ENCODE measurements at regions not wholly inside any gene's neighbourhood (a gene's known extent, or its start where the extent isn't known, plus 50 kb on each side); places are given as distances from the start of the nearest gene placed in this dataset.

DNA sequence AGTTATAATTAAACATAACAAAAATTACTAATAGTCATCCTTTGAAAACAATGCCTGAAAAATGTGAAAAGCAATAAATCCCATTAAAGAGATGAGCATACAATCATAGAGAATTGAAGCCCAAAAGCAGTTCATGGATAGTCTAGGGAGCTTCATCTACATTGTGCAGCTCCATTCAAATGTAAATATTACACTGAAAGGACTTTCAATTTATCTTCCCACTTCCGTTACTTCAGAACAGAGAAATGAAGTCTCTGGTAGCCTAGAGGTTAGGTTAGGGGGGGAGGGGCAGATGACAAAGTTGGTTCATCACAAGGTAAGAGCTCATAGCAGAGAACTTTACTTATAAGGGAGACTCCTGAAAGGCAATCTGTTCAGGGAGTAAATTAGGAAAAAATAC lies 126.6 kb upstream of the RGPD4 start:
- TF ChIP-seq CTCF (conservative IDR thresholded peaks at IDR 0.05; ENCODE audit: low read depth in 2 of 2) (no peak), POLR2AphosphoS5 (IDR thresholded peaks at IDR 0.05; ENCODE audit: low read depth) (no peak), ZNF114 (CRISPR knock-in tag; IDR thresholded peaks at IDR 0.05) (no peak), EZH2phosphoT487 (IDR thresholded peaks at IDR 0.05; ENCODE audit: unreplicated experiment) (no peak), CREB1 (CRISPR knock-in tag; IDR thresholded peaks at IDR 0.05; ENCODE audit: low read depth) (no peak), EZH2 (IDR thresholded peaks at IDR 0.05; ENCODE audit: low read depth, unreplicated experiment) (no peak), STAT1 (IDR thresholded peaks at IDR 0.05; ENCODE audit: unreplicated experiment) (no peak), NANOG (IDR thresholded peaks at IDR 0.05; ENCODE audit: borderline replicate concordance) (no peak), JUNB (IDR thresholded peaks at IDR 0.05; ENCODE audit: unreplicated experiment) (no peak), ZNF331 (CRISPR knock-in tag; IDR thresholded peaks at IDR 0.05; ENCODE audit: low read depth) (no peak), ZNF462 (CRISPR knock-in tag; IDR thresholded peaks at IDR 0.05) (no peak)
- TF ChIP-seq, protein P1, sequence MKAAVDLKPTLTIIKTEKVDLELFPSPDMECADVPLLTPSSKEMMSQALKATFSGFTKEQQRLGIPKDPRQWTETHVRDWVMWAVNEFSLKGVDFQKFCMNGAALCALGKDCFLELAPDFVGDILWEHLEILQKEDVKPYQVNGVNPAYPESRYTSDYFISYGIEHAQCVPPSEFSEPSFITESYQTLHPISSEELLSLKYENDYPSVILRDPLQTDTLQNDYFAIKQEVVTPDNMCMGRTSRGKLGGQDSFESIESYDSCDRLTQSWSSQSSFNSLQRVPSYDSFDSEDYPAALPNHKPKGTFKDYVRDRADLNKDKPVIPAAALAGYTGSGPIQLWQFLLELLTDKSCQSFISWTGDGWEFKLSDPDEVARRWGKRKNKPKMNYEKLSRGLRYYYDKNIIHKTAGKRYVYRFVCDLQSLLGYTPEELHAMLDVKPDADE (IDR thresholded peaks at IDR 0.05), result no peak
- TF ChIP-seq, protein P2, sequence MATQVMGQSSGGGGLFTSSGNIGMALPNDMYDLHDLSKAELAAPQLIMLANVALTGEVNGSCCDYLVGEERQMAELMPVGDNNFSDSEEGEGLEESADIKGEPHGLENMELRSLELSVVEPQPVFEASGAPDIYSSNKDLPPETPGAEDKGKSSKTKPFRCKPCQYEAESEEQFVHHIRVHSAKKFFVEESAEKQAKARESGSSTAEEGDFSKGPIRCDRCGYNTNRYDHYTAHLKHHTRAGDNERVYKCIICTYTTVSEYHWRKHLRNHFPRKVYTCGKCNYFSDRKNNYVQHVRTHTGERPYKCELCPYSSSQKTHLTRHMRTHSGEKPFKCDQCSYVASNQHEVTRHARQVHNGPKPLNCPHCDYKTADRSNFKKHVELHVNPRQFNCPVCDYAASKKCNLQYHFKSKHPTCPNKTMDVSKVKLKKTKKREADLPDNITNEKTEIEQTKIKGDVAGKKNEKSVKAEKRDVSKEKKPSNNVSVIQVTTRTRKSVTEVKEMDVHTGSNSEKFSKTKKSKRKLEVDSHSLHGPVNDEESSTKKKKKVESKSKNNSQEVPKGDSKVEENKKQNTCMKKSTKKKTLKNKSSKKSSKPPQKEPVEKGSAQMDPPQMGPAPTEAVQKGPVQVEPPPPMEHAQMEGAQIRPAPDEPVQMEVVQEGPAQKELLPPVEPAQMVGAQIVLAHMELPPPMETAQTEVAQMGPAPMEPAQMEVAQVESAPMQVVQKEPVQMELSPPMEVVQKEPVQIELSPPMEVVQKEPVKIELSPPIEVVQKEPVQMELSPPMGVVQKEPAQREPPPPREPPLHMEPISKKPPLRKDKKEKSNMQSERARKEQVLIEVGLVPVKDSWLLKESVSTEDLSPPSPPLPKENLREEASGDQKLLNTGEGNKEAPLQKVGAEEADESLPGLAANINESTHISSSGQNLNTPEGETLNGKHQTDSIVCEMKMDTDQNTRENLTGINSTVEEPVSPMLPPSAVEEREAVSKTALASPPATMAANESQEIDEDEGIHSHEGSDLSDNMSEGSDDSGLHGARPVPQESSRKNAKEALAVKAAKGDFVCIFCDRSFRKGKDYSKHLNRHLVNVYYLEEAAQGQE (IDR thresholded peaks at IDR 0.05; ENCODE audit: unreplicated experiment), result no peak
